ENCODE measurements at regions not wholly inside any gene's neighbourhood (a gene's known extent, or its start where the extent isn't known, plus 50 kb on each side); places are given as distances from the start of the nearest gene placed in this dataset.

DNA sequence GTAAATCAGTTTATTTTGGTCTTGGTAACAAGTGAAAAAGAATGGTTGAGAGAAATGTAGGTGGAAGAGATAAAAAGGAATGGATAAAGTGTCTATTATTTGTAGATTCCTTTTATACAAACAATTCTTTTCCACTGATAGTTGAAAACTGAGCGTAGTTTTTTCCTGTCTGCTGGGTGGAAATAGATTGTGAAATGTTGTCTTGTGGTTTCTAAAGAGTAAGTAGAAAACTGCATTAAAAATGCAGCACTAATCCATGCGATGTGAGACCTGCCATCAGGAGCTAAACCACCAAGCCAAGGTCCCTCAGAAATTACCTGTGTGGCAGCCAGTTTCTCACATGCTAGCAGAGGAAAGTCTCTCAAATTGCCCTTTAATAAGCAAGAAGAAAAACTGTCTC, 103.2 kb upstream of the SLC44A3 start:
- Histone ChIP-seq H3K4me1 (ENCODE audit: control insufficient read depth in 1 of 2, insufficient read depth in 1 of 2, low read depth in 1 of 2, low read length in 1 of 2) (peaks cover 71 to 83% of the 10 kb centered on the region in 2 experiments), H3K27ac (peak overlapping the region; percentile 58), H3K27me3 (no peaks in the 10 kb centered on the region), H3K36me3 (no peaks in the 10 kb centered on the region), H3K9me3 (no peaks in the 10 kb centered on the region), H3K4me3 (ENCODE audit: low read depth in 1 of 2, low read length in 1 of 2) (no peak overlapping the region)
- TF ChIP-seq, protein P1, sequence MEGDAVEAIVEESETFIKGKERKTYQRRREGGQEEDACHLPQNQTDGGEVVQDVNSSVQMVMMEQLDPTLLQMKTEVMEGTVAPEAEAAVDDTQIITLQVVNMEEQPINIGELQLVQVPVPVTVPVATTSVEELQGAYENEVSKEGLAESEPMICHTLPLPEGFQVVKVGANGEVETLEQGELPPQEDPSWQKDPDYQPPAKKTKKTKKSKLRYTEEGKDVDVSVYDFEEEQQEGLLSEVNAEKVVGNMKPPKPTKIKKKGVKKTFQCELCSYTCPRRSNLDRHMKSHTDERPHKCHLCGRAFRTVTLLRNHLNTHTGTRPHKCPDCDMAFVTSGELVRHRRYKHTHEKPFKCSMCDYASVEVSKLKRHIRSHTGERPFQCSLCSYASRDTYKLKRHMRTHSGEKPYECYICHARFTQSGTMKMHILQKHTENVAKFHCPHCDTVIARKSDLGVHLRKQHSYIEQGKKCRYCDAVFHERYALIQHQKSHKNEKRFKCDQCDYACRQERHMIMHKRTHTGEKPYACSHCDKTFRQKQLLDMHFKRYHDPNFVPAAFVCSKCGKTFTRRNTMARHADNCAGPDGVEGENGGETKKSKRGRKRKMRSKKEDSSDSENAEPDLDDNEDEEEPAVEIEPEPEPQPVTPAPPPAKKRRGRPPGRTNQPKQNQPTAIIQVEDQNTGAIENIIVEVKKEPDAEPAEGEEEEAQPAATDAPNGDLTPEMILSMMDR (IDR thresholded peaks at IDR 0.05), result no peak

DNA sequence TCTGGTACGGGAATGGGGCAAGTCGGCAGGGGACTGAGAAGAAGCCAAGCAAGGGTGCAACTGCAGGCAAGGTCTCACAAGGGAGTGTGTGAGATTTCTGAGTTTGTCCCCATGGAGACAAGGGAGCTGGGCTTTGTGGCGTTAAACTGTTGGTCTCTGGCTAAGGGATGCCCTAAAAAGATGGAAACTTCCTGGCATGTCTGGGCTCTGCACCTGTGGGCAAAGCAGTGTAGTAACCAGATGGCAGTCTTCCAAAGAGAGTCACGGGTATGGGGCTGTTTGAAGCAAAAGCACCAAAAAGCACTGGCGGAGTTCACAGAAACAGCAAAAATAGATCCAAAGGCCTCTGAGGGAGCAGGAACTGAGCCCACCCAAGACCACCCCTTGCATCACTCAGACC, 104.8 kb upstream of the SLC44A3 start:
- Histone ChIP-seq H3K27ac (no peak overlapping the region), H3K4me3 (ENCODE audit: low read depth in 1 of 2, low read length in 1 of 2) (no peak overlapping the region), H3K4me1 (ENCODE audit: control insufficient read depth in 1 of 2, insufficient read depth in 1 of 2, low read depth in 1 of 2, low read length in 1 of 2) (peaks cover 55 to 66% of the 10 kb centered on the region in 2 experiments), H3K27me3 (no peaks in the 10 kb centered on the region), H3K9me3 (no peaks in the 10 kb centered on the region), H3K36me3 (no peaks in the 10 kb centered on the region)
- TF ChIP-seq, protein P1 (IDR thresholded peaks at IDR 0.05), result no peak

DNA sequence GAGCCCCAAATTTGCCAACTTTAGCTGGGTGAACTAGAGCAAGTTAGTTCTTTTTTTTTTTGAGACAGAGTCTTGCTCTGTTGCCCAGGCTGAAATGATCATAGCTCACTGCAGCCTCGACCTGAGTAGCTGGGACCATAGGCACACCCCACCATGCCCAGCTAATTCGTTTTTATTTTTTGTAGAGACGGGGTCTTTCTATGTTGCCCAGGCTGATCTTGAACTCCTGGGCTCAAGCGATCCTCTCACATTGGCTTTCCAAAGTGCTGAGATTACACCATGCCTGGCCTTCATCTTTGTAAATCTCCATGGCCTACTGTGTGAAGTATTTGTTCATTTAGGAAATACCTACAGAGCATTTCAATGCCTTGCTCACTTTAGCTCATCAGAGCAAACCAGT, 105.6 kb upstream of the SLC44A3 start:
- Histone ChIP-seq H3K4me1 (ENCODE audit: control insufficient read depth in 1 of 2, insufficient read depth in 1 of 2, low read depth in 1 of 2, low read length in 1 of 2) (peaks cover 47 to 58% of the 10 kb centered on the region in 2 experiments), H3K27me3 (no peaks in the 10 kb centered on the region)
- TF ChIP-seq, protein P1 (IDR thresholded peaks at IDR 0.05), result no peak

DNA sequence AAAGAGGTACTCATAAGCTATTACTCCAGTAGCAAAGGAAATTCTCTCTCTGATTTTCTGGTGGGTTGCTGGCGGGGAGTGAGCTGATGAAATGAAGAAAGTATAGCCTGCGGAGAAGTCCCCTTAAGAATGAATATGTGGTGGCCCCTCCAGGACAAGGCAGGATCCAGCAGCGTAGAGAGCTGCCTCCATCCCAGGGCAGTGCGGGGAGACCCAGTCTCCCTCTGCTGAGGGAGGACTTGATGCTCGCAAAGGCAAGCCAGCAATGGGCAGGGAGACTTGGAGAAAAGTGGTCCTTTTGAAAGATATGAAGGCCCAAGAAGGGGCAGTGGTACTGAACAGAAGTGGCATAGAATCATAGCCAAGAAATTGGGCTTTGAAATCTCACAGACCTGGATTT, 106.0 kb upstream of the SLC44A3 start:
- Histone ChIP-seq H3K4me3 (ENCODE audit: low read depth in 1 of 2, low read length in 1 of 2) (no peak overlapping the region), H3K36me3 (no peaks in the 10 kb centered on the region), H3K27ac (peak overlapping the region; percentile 82), H3K9me3 (no peaks in the 10 kb centered on the region), H3K27me3 (no peaks in the 10 kb centered on the region), H3K4me1 (ENCODE audit: control insufficient read depth in 1 of 2, insufficient read depth in 1 of 2, low read depth in 1 of 2, low read length in 1 of 2) (peaks cover 46 to 54% of the 10 kb centered on the region in 2 experiments)
- TF ChIP-seq, protein P1 (IDR thresholded peaks at IDR 0.05), result no peak

More for the DNA sequence above, 105.6 kb upstream of the SLC44A3 start:
- H3K36me3 ChIP-seq, result no peaks in the 10 kb centered on the region
- H3K9me3 ChIP-seq, result no peaks in the 10 kb centered on the region
- peak overlapping the region; percentile 82 for H3K27ac ChIP-seq
- no peak overlapping the region for H3K4me3 ChIP-seq (ENCODE audit: low read depth in 1 of 2, low read length in 1 of 2)

DNA sequence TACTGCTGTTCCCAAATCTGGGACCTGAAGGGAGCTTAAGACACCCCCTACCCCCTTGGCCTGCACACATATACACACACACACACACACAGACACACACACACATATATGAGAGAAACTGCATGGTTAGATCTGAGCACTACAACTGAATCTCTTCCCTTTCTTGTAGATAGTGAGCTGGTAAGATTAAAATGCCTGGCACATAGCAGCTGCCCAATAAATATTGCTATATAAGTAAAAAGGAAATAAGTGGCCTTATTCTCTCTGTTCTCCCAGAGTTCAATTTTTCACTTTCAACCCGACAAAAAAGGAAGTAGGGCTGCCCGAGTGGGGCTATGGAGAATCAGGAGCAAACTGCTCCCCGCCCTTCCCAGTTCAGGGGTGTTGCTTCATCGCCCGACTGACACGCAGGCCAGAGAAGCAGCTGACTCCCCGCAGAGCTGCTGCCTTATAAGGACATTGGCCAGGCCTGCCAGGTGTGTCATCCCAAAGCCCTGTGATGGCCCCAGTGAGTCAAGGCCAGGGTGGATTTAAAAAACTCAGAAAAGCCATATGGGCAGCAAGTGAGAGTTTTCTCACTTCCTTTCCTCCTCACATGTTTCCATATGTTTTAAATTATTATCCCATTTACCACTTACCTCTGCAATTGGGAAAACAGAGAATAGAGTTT, 106.5 kb upstream of the SLC44A3 start:
- TF ChIP-seq, protein P1 (IDR thresholded peaks at IDR 0.05), result no peak
- no peaks in the 10 kb centered on the region for H3K27me3 ChIP-seq
- H3K36me3 ChIP-seq, result no peaks in the 10 kb centered on the region
- H3K27ac ChIP-seq, result peak overlapping the region; percentile 82
- peak overlapping the region in 1 of 2 experiments; percentile 15 for H3K4me3 ChIP-seq (ENCODE audit: low read depth in 1 of 2, low read length in 1 of 2)
- no peaks in the 10 kb centered on the region for H3K9me3 ChIP-seq
- H3K4me1 ChIP-seq (ENCODE audit: control insufficient read depth in 1 of 2, insufficient read depth in 1 of 2, low read depth in 1 of 2, low read length in 1 of 2), result peaks cover 46 to 52% of the 10 kb centered on the region in 2 experiments

Measured in neutrophil (primary cell).